ENCODE measurements at regions not wholly inside any gene's neighbourhood (a gene's known extent, or its start where the extent isn't known, plus 50 kb on each side); places are given as distances from the start of the nearest gene placed in this dataset.

GRCh38 chr14:53836551-53836950 is 120.1 kb downstream of the BMP4 start:
- TF ChIP-seq CTCF (IDR thresholded peaks at IDR 0.05 in 2 of 3, conservative IDR thresholded peaks at IDR 0.05 in 1 of 3; ENCODE audit: insufficient read depth in 2 of 3, low read depth in 1 of 3, low read length in 3 of 3) (no peak), CTBP1 (IDR thresholded peaks at IDR 0.05; ENCODE audit: borderline replicate concordance) (no peak), PRDM10 (IDR thresholded peaks at IDR 0.05; ENCODE audit: partially characterized antibody) (no peak), CEBPB (tag; IDR thresholded peaks at IDR 0.05) (no peak), PTBP1 (IDR thresholded peaks at IDR 0.05; ENCODE audit: low read depth, low read length) (no peak)
